ENCODE measurements at regions not wholly inside any gene's neighbourhood (a gene's known extent, or its start where the extent isn't known, plus 50 kb on each side); places are given as distances from the start of the nearest gene placed in this dataset.

GRCh38 chr1:243939167-243939848 lies 89.3 kb upstream of the AKT3 start:
- Mint-ChIP-seq H3K4me3 (no peak overlapping the region), H3K4me1 (ENCODE audit: low read depth) (peaks cover 41% of the 10 kb centered on the region), H3K36me3 (ENCODE audit: insufficient read depth in 2 of 2) (peaks cover 0 to 1% of the 10 kb centered on the region in 2 donors), H3K9me3 (peaks cover 0 to 6% of the 10 kb centered on the region in 2 donors), H3K27me3 (ENCODE audit: low read depth) (peaks cover 27% of the 10 kb centered on the region), H3K27ac (peak overlapping the region; percentile 13)
- ATAC-seq (replicated peaks in 1 of 2) (no peak), DNase-seq (no peak)

- Mint-ChIP-seq H3K36me3 (ENCODE audit: insufficient read depth in 2 of 2) (peaks cover 0 to 1% of the 10 kb centered on the region in 2 donors), H3K27ac (peak overlapping the region; percentile 80), H3K4me3 (peak overlapping the region in 1 of 2 donors; percentile 67), H3K4me1 (ENCODE audit: low read depth) (peaks cover 41% of the 10 kb centered on the region), H3K27me3 (ENCODE audit: low read depth) (peaks cover 27% of the 10 kb centered on the region), H3K9me3 (peaks cover 0 to 6% of the 10 kb centered on the region in 2 donors)
- DNase-seq (no peak), ATAC-seq (replicated peaks in 1 of 2) (peak; percentile 41 to 56)
Measured at GRCh38 chr1:243938208-243938607, 88.2 kb upstream of the AKT3 start.

DNA sequence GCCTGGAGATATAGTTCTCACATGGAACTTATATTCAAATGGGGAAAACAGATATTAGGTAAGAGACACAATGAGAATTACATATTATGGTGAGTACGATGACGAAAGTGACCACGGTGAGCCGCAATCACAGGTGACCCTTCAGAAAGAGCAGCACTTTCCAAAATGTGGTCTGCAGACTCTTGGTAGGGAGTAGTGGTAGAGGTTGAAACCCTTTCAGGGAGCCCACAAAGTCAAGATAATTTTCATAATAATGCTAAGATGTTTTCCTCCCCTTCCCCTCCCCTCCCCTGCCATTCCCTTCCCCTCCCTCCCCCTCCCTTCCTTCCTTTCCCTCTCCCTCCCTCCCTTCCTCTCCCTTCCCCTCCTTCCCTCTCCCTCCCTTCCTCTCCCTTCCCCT lies 83.5 kb upstream of the AKT3 start:
- Mint-ChIP-seq H3K36me3 (ENCODE audit: insufficient read depth in 2 of 2) (peaks cover 0 to 1% of the 10 kb centered on the region in 2 donors), H3K4me3 (no peak overlapping the region), H3K9me3 (peaks cover 0 to 2% of the 10 kb centered on the region in 2 donors), H3K4me1 (ENCODE audit: low read depth) (peaks cover 9% of the 10 kb centered on the region), H3K27ac (no peak overlapping the region), H3K27me3 (ENCODE audit: low read depth) (peaks cover 13% of the 10 kb centered on the region)
- no peak for ATAC-seq (replicated peaks in 1 of 2)
- no peak for DNase-seq

- ATAC-seq (replicated peaks in 1 of 2) (no peak), DNase-seq (no peak)
- Mint-ChIP-seq H3K36me3 (ENCODE audit: insufficient read depth in 2 of 2) (peaks cover 0 to 1% of the 10 kb centered on the region in 2 donors), H3K27me3 (ENCODE audit: low read depth) (peaks cover 13% of the 10 kb centered on the region), H3K4me3 (no peak overlapping the region), H3K27ac (no peak overlapping the region), H3K4me1 (ENCODE audit: low read depth) (no peaks in the 10 kb centered on the region), H3K9me3 (peaks cover 0 to 2% of the 10 kb centered on the region in 2 donors)
Measured at GRCh38 chr1:243931957-243932356, 81.9 kb upstream of the AKT3 start.

DNA sequence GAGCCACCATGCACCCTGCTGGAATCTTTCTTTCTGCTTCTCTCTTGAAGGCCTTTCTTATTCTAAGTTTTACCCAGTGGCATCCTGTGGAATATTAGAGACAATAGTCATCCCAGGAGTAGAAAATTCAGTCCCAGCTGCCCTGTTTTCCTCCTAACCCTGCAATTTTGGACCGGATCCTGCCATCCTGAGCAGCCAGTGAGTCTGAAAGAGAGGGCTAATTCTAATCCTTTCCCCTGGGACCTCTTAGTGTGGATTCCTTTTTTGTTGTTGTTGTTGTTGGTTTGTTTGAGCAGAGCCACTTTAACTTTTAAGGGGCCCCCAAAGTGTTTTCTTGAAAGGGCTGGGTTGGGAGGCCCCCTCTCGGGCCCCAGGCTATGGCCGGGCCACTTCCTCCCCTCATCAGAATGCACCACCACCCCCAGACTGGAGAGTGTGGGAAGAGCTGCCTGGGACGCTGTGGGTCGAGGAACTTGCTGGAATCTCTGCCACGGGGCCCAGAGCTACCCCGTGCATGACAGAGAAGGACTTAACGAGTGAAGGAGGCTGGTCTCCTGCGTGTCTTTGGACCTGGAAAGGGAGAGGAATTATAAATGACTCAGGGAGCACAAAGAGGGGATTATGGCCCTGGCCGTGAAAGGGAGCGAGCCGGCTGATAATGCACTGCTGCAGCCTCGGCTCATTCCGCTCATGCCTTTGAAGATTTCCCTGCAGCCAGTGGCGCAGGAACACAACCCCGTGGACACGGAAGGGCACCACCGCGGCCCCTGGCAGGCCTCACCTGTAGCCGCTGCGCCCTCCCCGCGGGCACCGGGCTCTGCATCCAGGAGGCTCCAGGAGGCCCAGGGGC lies 81.0 kb upstream of the AKT3 start:
- peaks cover 0 to 2% of the 10 kb centered on the region in 2 donors for H3K9me3 Mint-ChIP-seq
- H3K4me3 Mint-ChIP-seq: no peak overlapping the region
- H3K4me1 Mint-ChIP-seq (ENCODE audit: low read depth): no peaks in the 10 kb centered on the region
- H3K27me3 Mint-ChIP-seq (ENCODE audit: low read depth): peaks cover 13% of the 10 kb centered on the region
- H3K27ac Mint-ChIP-seq: no peak overlapping the region
- peaks cover 0 to 1% of the 10 kb centered on the region in 2 donors for H3K36me3 Mint-ChIP-seq (ENCODE audit: insufficient read depth in 2 of 2)
- DNase-seq (no peak), ATAC-seq (replicated peaks in 1 of 2) (no peak)

DNA sequence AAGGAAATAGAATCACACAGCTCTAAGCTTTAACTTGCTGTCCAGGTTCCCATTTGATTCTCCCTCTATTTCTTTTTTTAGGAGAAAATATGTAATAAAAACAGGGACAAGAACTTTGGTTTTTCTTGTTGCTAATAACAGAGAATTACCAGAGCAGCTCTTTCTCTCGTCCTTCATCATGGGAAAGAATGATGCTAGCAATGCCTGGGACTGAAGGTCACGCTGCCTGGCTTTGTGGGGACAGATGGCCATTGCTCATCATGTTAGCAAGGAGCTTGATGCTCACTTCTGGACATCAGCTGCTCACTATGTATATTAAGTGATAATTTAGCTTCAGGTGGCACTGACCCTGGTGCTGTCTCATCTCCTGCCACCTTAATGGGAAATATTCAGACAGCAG lies 77.3 kb upstream of the AKT3 start:
- Mint-ChIP-seq H3K9me3 (no peaks in the 10 kb centered on the region), H3K4me1 (ENCODE audit: low read depth) (no peaks in the 10 kb centered on the region), H3K27ac (no peak overlapping the region), H3K36me3 (ENCODE audit: insufficient read depth in 2 of 2) (no peaks in the 10 kb centered on the region), H3K4me3 (no peak overlapping the region), H3K27me3 (ENCODE audit: low read depth) (peaks cover 6% of the 10 kb centered on the region)
- DNase-seq: no peak
- no peak for ATAC-seq (replicated peaks in 1 of 2)

DNA sequence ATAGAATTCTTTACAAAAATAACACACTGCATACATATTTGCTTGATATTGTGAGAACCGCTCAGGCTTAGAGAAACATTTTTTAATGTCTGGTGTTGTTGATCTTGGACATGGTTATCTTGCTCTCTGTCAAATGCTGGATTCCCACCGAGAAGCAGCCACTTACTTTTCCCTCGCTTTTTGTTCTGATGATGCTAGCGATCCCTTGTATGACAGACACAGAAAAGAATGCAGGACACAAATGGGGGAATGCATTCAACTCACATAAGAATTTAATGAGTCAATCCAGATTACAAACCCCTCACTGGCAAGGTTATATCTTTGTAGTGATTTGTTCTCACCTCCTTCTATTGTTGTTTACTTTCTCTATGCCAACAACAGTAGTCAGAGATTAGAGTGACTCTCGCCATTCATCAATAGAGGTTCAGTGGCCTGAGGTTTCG lies 76.8 kb upstream of the AKT3 start:
- no peaks in the 10 kb centered on the region for H3K9me3 Mint-ChIP-seq
- ATAC-seq (replicated peaks in 1 of 2): no peak
- DNase-seq: no peak
- peaks cover 10% of the 10 kb centered on the region for H3K27me3 Mint-ChIP-seq (ENCODE audit: low read depth)
- no peaks in the 10 kb centered on the region for H3K36me3 Mint-ChIP-seq (ENCODE audit: insufficient read depth in 2 of 2)
- H3K4me3 Mint-ChIP-seq: no peak overlapping the region
- H3K4me1 Mint-ChIP-seq (ENCODE audit: low read depth): no peaks in the 10 kb centered on the region
- no peak overlapping the region for H3K27ac Mint-ChIP-seq

DNA sequence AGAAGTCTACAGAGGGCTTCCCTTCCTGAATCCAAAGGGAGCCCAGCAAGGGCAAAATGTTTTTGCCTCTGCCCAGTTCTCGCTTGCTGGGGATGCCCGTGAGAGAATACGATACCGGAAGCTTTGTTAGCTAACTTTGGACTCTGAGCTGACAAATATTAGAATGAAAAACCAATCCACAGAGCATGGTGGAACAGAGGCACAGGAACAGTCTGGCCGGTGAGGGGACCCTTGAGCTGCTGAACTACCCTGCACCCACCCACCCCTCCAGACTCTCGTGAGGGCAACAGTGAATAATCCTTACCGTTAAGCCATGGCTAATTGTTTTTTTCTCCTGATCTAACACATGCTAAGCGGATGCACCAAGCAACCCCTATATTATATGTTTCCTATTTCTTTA lies 76.3 kb upstream of the AKT3 start:
- no peak for ATAC-seq (replicated peaks in 1 of 2)
- H3K9me3 Mint-ChIP-seq: no peaks in the 10 kb centered on the region
- H3K4me3 Mint-ChIP-seq: no peak overlapping the region
- DNase-seq: no peak
- H3K27ac Mint-ChIP-seq: no peak overlapping the region
- peaks cover 15% of the 10 kb centered on the region for H3K27me3 Mint-ChIP-seq (ENCODE audit: low read depth)
- no peaks in the 10 kb centered on the region for H3K36me3 Mint-ChIP-seq (ENCODE audit: insufficient read depth in 2 of 2)
- no peaks in the 10 kb centered on the region for H3K4me1 Mint-ChIP-seq (ENCODE audit: low read depth)

GRCh38 chr1:243924588-243925349 lies 74.7 kb upstream of the AKT3 start:
- no peaks in the 10 kb centered on the region for H3K9me3 Mint-ChIP-seq
- H3K4me1 Mint-ChIP-seq (ENCODE audit: low read depth): no peaks in the 10 kb centered on the region
- no peak overlapping the region for H3K4me3 Mint-ChIP-seq
- ATAC-seq (replicated peaks in 1 of 2) (no peak), DNase-seq (no peak)
- H3K27ac Mint-ChIP-seq: no peak overlapping the region
- no peaks in the 10 kb centered on the region for H3K36me3 Mint-ChIP-seq (ENCODE audit: insufficient read depth in 2 of 2)
- H3K27me3 Mint-ChIP-seq (ENCODE audit: low read depth): peaks cover 27% of the 10 kb centered on the region

- ATAC-seq (replicated peaks in 1 of 2): no peak
Measured at GRCh38 chr1:243924188-243924587, 74.1 kb upstream of the AKT3 start.

GRCh38 chr1:243923292-243924171 lies 73.5 kb upstream of the AKT3 start:
- Mint-ChIP-seq H3K27me3 (ENCODE audit: low read depth) (peaks cover 39% of the 10 kb centered on the region), H3K4me3 (no peak overlapping the region), H3K36me3 (ENCODE audit: insufficient read depth in 2 of 2) (no peaks in the 10 kb centered on the region), H3K27ac (no peak overlapping the region), H3K4me1 (ENCODE audit: low read depth) (no peaks in the 10 kb centered on the region), H3K9me3 (no peaks in the 10 kb centered on the region)
- no peak for DNase-seq
- ATAC-seq (replicated peaks in 1 of 2): no peak

More at GRCh38 chr1:243924188-243924587, 74.1 kb upstream of the AKT3 start:
- H3K27ac Mint-ChIP-seq: no peak overlapping the region
- H3K27me3 Mint-ChIP-seq (ENCODE audit: low read depth): peaks cover 33% of the 10 kb centered on the region
- H3K4me1 Mint-ChIP-seq (ENCODE audit: low read depth): no peaks in the 10 kb centered on the region
- DNase-seq: no peak
- no peak overlapping the region for H3K4me3 Mint-ChIP-seq
- no peaks in the 10 kb centered on the region for H3K9me3 Mint-ChIP-seq
- no peaks in the 10 kb centered on the region for H3K36me3 Mint-ChIP-seq (ENCODE audit: insufficient read depth in 2 of 2)

DNA sequence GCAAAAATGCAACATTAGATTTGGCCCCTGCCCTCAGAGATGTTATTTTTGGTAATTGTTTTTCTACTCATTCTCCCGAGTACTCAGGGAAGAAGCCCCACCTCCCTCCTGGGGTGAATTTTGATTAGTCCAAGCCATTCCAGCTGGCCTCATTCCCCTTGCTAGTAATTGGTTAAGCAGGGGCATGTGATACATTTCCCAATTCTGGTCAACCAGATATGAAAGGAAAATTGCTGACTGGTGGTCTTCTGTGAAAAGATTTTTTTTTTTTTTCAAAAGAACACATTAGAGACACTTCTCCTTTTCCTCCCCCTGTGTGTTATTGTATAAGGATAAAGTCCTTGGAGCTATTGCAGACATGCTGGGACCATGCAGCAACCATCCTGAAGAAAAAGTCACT lies 71.1 kb upstream of the AKT3 start:
- Mint-ChIP-seq H3K27me3 (ENCODE audit: low read depth) (peaks cover 61% of the 10 kb centered on the region), H3K4me3 (no peak overlapping the region), H3K27ac (no peak overlapping the region), H3K36me3 (ENCODE audit: insufficient read depth in 2 of 2) (peaks cover 2 to 3% of the 10 kb centered on the region in 2 donors), H3K4me1 (ENCODE audit: low read depth) (peaks cover 21% of the 10 kb centered on the region), H3K9me3 (no peaks in the 10 kb centered on the region)
- ATAC-seq (replicated peaks in 1 of 2) (no peak), DNase-seq (no peak)
